CD14-positive monocyte (primary cell): ENCODE measurements at regions not wholly inside any gene's neighbourhood (a gene's known extent, or its start where the extent isn't known, plus 50 kb on each side); places are given as distances from the start of the nearest gene placed in this dataset.

ENCODE experiments used
- DNase-seq, 3 donors: peaks; one replicate each; pipeline ENCODE4 v3.0.0-alpha.2; 2011 to 2022
- H2AFZ ChIP-seq: 2 replicates; pipeline ENCODE4 v1.6.0; 2012; ENCODE audit warnings: mild to moderate bottlenecking, low read depth, low read length, inconsistent platforms; ENCODE audit not compliant: insufficient read depth, poor library complexity, severe bottlenecking
- H3K27ac ChIP-seq, 2 donors: 1 replicate in 1 of 2; 2 replicates in 1 of 2; pipeline ENCODE4 v1.5.1; 2012 to 2013; ENCODE audit warnings: low read length in 2 of 2, control low read depth in 1 of 2, inconsistent platforms in 1 of 2, low read depth in 1 of 2, mild to moderate bottlenecking in 1 of 2
- H3K27me3 ChIP-seq, 2 donors: one replicate each; pipeline versions ENCODE4 v1.6.0 to v1.6.1; 2011 to 2013; ENCODE audit warnings: low read length in 2 of 2; ENCODE audit not compliant: control insufficient read depth in 2 of 2, insufficient read depth in 2 of 2
- H3K36me3 ChIP-seq, 2 donors: replicated peaks in 1 of 2; 1 replicate in 1 of 2; 2 replicates in 1 of 2; pipeline versions ENCODE4 v1.5.1 to v1.6.1; 2012 to 2013; ENCODE audit warnings: low read length in 2 of 2, control low read depth in 1 of 2, inconsistent platforms in 1 of 2, mild to moderate bottlenecking in 1 of 2; ENCODE audit not compliant: insufficient read depth in 2 of 2, control insufficient read depth in 1 of 2
- H3K4me1 ChIP-seq, 2 donors: 1 replicate in 1 of 2; 2 replicates in 1 of 2; pipeline versions ENCODE4 v1.5.1 to v1.6.1; 2012 to 2013; ENCODE audit warnings: low read length in 2 of 2, control low read depth in 1 of 2, inconsistent platforms in 1 of 2, mild to moderate bottlenecking in 1 of 2, moderate library complexity in 1 of 2; ENCODE audit not compliant: insufficient read depth in 2 of 2, control insufficient read depth in 1 of 2
- H3K4me2 ChIP-seq: replicated peaks from 2 replicates; pipeline ENCODE3; 2012; ENCODE audit warnings: low read length, moderate library complexity, mild to moderate bottlenecking; ENCODE audit not compliant: poor library complexity, severe bottlenecking; ENCODE audit errors: extremely low read depth
- H3K4me3 ChIP-seq, 3 experiments: fragments of 200-600 bp in 1 of 3; sonication (generic) in 1 of 3; replicated peaks in 1 of 3; 1 replicate in 2 of 3; 2 replicates in 1 of 3; pipeline ENCODE4 v1.5.1; 2011 to 2013; ENCODE audit warnings: low read length in 3 of 3, mild to moderate bottlenecking in 3 of 3, control low read depth in 2 of 3, low read depth in 2 of 3, inconsistent platforms in 1 of 3, moderate library complexity in 1 of 3
- H3K79me2 ChIP-seq: 2 replicates; pipeline ENCODE4 v1.6.0; 2012; ENCODE audit warnings: mild to moderate bottlenecking, control low read depth, inconsistent platforms, low read length, moderate library complexity; ENCODE audit not compliant: insufficient read depth
- H3K9ac ChIP-seq: 2 replicates; pipeline ENCODE4 v1.6.0; 2017; ENCODE audit warnings: low read length, mild to moderate bottlenecking; ENCODE audit not compliant: insufficient read depth, poor library complexity, severe bottlenecking
- H3K9me3 ChIP-seq, 2 donors: replicated peaks in 1 of 2; 1 replicate in 1 of 2; 2 replicates in 1 of 2; pipeline versions ENCODE4 v1.5.1 to v1.6.1; 2012 to 2013; ENCODE audit warnings: low read length in 2 of 2, control low read depth in 1 of 2; ENCODE audit not compliant: control insufficient read depth in 1 of 2, insufficient read depth in 1 of 2
- H4K20me1 ChIP-seq: 2 replicates; pipeline ENCODE4 v1.6.0; 2012; ENCODE audit warnings: mild to moderate bottlenecking, low read length, control low read depth, moderate library complexity; ENCODE audit not compliant: insufficient read depth
- H3K27ac Mint-ChIP-seq, 7 donors: one replicate each; pipeline ENCODE4 v1.8.0; 2020; ENCODE audit warnings: mild to moderate bottlenecking in 7 of 7, mixed read lengths in 7 of 7, moderate library complexity in 6 of 7, inconsistent platforms in 2 of 7
- H3K27me3 Mint-ChIP-seq, 3 donors: one replicate each; pipeline ENCODE4 v1.8.0; 2021 to 2022; ENCODE audit warnings: low read depth in 3 of 3, mild to moderate bottlenecking in 3 of 3, mixed read lengths in 3 of 3, moderate library complexity in 3 of 3, inconsistent platforms in 1 of 3
- H3K36me3 Mint-ChIP-seq, 2 donors: one replicate each; pipeline ENCODE4 v1.8.0; 2020; ENCODE audit warnings: mixed read lengths in 2 of 2, inconsistent platforms in 1 of 2, mild to moderate bottlenecking in 1 of 2
- H3K4me1 Mint-ChIP-seq: one replicate; pipeline ENCODE4 v1.8.0; 2020; ENCODE audit warnings: mild to moderate bottlenecking, mixed read lengths
- H3K4me3 Mint-ChIP-seq, 2 donors: one replicate each; pipeline ENCODE4 v1.8.0; 2020; ENCODE audit warnings: mild to moderate bottlenecking in 2 of 2, mixed read lengths in 2 of 2, moderate library complexity in 1 of 2
- H3K9me3 Mint-ChIP-seq, 7 donors: one replicate each; pipeline ENCODE4 v1.8.0; 2020 to 2022; ENCODE audit warnings: mixed read lengths in 7 of 7, mild to moderate bottlenecking in 6 of 7, moderate library complexity in 6 of 7, inconsistent platforms in 2 of 7
- WGBS: methylation state at CpG from one replicate; pipeline ENCODE4 v1.1.5; 2013; ENCODE audit warnings: missing lambda C conversion rate; ENCODE audit not compliant: insufficient coverage; 5-methylcytosine and 5-hydroxymethylcytosine counted together
- intact Hi-C, 2 donors: fragments of 100-400 bp; cut with micrococcal nuclease; formaldehyde crosslinking; loops; one replicate each; pipeline versions ENCODE4 v1.15.0 to v1.15.1; 2023
- TF ChIP-seq, protein P1 (sequence below): fragments of 200-600 bp; IDR thresholded peaks from one replicate; pipeline ENCODE4 v1.8.0; 2022; ENCODE audit warnings: antibody characterized with exemption, mild to moderate bottlenecking

DNA sequence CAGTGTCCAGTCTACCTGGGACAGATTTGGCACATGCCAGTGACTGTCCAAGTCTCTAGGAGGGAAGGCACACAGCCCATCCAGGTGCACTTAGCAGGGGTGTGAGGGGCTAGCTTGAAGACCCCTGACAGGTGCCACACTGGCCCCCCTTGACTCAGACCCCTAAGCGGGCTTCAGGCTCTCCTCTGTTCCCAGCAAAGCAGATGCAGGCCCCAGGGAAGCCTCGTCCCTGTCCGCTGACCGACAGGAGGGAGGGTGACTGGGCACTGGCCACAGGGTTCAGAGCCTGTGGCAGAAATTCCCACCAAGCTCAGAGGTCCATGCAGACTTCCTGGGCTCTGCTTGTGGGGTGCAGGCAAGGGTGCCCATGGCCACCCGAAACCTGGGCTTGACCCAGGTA lies 239.8 kb upstream of the MYT1L start:
- no peak overlapping the region for H2AFZ ChIP-seq
- H4K20me1 ChIP-seq = no peaks in the 10 kb centered on the region
- no peak overlapping the region for H3K4me2 ChIP-seq
- no peak overlapping the region for H3K27ac Mint-ChIP-seq
- H3K9me3 Mint-ChIP-seq = peaks cover 0 to 14% (median 0%) of the 10 kb centered on the region in 7 donors
- TF ChIP-seq, protein P1, sequence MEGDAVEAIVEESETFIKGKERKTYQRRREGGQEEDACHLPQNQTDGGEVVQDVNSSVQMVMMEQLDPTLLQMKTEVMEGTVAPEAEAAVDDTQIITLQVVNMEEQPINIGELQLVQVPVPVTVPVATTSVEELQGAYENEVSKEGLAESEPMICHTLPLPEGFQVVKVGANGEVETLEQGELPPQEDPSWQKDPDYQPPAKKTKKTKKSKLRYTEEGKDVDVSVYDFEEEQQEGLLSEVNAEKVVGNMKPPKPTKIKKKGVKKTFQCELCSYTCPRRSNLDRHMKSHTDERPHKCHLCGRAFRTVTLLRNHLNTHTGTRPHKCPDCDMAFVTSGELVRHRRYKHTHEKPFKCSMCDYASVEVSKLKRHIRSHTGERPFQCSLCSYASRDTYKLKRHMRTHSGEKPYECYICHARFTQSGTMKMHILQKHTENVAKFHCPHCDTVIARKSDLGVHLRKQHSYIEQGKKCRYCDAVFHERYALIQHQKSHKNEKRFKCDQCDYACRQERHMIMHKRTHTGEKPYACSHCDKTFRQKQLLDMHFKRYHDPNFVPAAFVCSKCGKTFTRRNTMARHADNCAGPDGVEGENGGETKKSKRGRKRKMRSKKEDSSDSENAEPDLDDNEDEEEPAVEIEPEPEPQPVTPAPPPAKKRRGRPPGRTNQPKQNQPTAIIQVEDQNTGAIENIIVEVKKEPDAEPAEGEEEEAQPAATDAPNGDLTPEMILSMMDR = no peak
- no peak for DNase-seq
- H3K9me3 ChIP-seq = peaks cover 26 to 35% of the 10 kb centered on the region in 2 donors
- WGBS = 91% methylated on average over 5 of the region's 5 CpGs
- no peaks in the 10 kb centered on the region for H3K36me3 ChIP-seq
- H3K4me1 ChIP-seq = no peaks in the 10 kb centered on the region
- H3K4me3 ChIP-seq = no peak overlapping the region
- peaks cover 0 to 3% (median 0%) of the 10 kb centered on the region in 3 donors for H3K27me3 Mint-ChIP-seq
- H3K27ac ChIP-seq = no peak overlapping the region
- no peak overlapping the region for H3K9ac ChIP-seq
- intact Hi-C loops = no loop called here
- no peaks in the 10 kb centered on the region for H3K79me2 ChIP-seq
- H3K4me1 Mint-ChIP-seq = no peaks in the 10 kb centered on the region
- no peak overlapping the region for H3K4me3 Mint-ChIP-seq
- H3K36me3 Mint-ChIP-seq = no peaks in the 10 kb centered on the region
- no peaks in the 10 kb centered on the region for H3K27me3 ChIP-seq

DNA sequence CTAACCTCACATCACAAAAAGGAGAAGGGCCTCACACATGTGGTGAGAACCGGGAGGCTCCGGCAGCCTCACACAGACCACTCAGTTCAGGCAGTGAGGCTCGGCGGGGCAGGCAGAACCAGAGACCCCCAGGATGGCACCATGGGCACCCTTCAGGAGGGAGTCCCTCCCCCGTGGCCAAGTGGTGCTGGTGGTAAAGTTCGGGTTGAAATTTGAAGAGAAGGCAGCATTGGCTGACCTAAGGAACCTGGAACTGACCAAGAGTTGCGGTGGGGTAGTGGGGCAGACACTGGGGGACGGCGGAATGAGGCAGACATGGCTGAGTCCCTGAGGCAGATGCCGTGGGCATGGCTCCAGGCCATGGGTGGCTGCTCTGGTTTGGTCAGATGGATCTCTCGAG lies 239.3 kb upstream of the MYT1L start:
- Histone ChIP-seq H4K20me1 (no peaks in the 10 kb centered on the region), H3K27ac (no peak overlapping the region), H3K9me3 (peaks cover 26 to 35% of the 10 kb centered on the region in 2 donors), H3K9ac (no peak overlapping the region), H2AFZ (no peak overlapping the region), H3K27me3 (no peaks in the 10 kb centered on the region), H3K36me3 (no peaks in the 10 kb centered on the region), H3K4me1 (no peaks in the 10 kb centered on the region), H3K4me3 (no peak overlapping the region), H3K4me2 (no peak overlapping the region), H3K79me2 (no peaks in the 10 kb centered on the region)
- H3K36me3 Mint-ChIP-seq = no peaks in the 10 kb centered on the region
- TF ChIP-seq, protein P1 = no peak
- 93% methylated on average over 9 of the region's 11 CpGs for WGBS
- H3K27ac Mint-ChIP-seq = no peak overlapping the region
- H3K27me3 Mint-ChIP-seq = peaks cover 0 to 3% (median 0%) of the 10 kb centered on the region in 3 donors
- no peak overlapping the region for H3K4me3 Mint-ChIP-seq
- no peak for DNase-seq
- H3K9me3 Mint-ChIP-seq = peaks cover 0 to 14% (median 0%) of the 10 kb centered on the region in 7 donors
- no peaks in the 10 kb centered on the region for H3K4me1 Mint-ChIP-seq
- intact Hi-C loops = no loop called here
